Endothelial cell (in vitro differentiated cells): ENCODE measurements at regions not wholly inside any gene's neighbourhood (a gene's known extent, or its start where the extent isn't known, plus 50 kb on each side); places are given as distances from the start of the nearest gene placed in this dataset.

Source experiments
- DNase-seq: peaks from one replicate; pipeline ENCODE4 v3.0.0; 2021; ENCODE audit warnings: low spot score
- H3K27ac Mint-ChIP-seq: one replicate; pipeline ENCODE4 v1.8.0; 2021; ENCODE audit warnings: mixed read lengths, inconsistent platforms; ENCODE audit not compliant: unreplicated experiment
- H3K27me3 Mint-ChIP-seq: one replicate; pipeline ENCODE4 v1.8.0; 2021; ENCODE audit warnings: mild to moderate bottlenecking, moderate library complexity, mixed read lengths, inconsistent platforms; ENCODE audit not compliant: unreplicated experiment
- H3K36me3 Mint-ChIP-seq: one replicate; pipeline ENCODE4 v1.8.0; 2021; ENCODE audit warnings: mild to moderate bottlenecking, low read depth, mixed read lengths, inconsistent platforms; ENCODE audit not compliant: unreplicated experiment
- H3K4me1 Mint-ChIP-seq: one replicate; pipeline ENCODE4 v1.8.0; 2021; ENCODE audit warnings: mild to moderate bottlenecking, mixed read lengths, inconsistent platforms; ENCODE audit not compliant: unreplicated experiment
- H3K4me3 Mint-ChIP-seq: one replicate; pipeline ENCODE4 v1.8.0; 2021; ENCODE audit warnings: mild to moderate bottlenecking, mixed read lengths, inconsistent platforms; ENCODE audit not compliant: unreplicated experiment
- H3K9me3 Mint-ChIP-seq: one replicate; pipeline ENCODE4 v1.8.0; 2021; ENCODE audit warnings: mixed read lengths, inconsistent platforms; ENCODE audit not compliant: unreplicated experiment
- TF ChIP-seq, protein P1 (sequence below): fragments of 200-600 bp; sonication (generic); IDR thresholded peaks from one replicate; pipeline ENCODE4 v1.5.0; 2021; ENCODE audit warnings: antibody characterized with exemption; ENCODE audit not compliant: unreplicated experiment

DNA sequence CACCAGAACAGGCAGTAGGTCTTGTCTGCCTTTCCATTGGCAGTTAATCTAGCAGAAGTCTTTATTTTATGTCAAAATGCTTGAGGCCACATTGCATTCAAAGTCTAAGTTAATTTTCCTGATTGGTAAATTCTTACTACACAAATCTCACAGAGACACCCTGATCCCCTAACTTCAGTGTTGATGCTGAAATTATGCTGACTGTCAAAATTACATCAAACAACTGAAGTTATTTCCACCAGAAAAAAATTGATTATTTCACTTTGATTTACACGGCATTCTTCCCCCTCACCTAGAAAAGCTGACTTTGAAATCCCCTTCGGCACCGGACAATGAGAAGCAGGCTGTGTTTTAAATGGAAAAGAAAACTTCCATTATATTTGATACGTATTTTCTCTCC lies 99.1 kb downstream of the MAF start:
- TF ChIP-seq, protein P1, sequence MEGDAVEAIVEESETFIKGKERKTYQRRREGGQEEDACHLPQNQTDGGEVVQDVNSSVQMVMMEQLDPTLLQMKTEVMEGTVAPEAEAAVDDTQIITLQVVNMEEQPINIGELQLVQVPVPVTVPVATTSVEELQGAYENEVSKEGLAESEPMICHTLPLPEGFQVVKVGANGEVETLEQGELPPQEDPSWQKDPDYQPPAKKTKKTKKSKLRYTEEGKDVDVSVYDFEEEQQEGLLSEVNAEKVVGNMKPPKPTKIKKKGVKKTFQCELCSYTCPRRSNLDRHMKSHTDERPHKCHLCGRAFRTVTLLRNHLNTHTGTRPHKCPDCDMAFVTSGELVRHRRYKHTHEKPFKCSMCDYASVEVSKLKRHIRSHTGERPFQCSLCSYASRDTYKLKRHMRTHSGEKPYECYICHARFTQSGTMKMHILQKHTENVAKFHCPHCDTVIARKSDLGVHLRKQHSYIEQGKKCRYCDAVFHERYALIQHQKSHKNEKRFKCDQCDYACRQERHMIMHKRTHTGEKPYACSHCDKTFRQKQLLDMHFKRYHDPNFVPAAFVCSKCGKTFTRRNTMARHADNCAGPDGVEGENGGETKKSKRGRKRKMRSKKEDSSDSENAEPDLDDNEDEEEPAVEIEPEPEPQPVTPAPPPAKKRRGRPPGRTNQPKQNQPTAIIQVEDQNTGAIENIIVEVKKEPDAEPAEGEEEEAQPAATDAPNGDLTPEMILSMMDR: no peak
- Mint-ChIP-seq H3K36me3 (no peaks in the 10 kb centered on the region), H3K27me3 (no peaks in the 10 kb centered on the region), H3K9me3 (no peaks in the 10 kb centered on the region), H3K4me1 (peaks cover 3% of the 10 kb centered on the region), H3K27ac (no peak overlapping the region), H3K4me3 (no peak overlapping the region)
- no peak for DNase-seq

GRCh38 chr16:79500866-79501265 lies 99.7 kb downstream of the MAF start:
- Mint-ChIP-seq H3K4me1 (peaks cover 3% of the 10 kb centered on the region), H3K27ac (no peak overlapping the region), H3K27me3 (no peaks in the 10 kb centered on the region), H3K4me3 (no peak overlapping the region), H3K36me3 (no peaks in the 10 kb centered on the region), H3K9me3 (no peaks in the 10 kb centered on the region)
- no peak for DNase-seq
- TF ChIP-seq, protein P1: no peak

GRCh38 chr16:79500286-79500685 lies 100.3 kb downstream of the MAF start:
- Mint-ChIP-seq H3K27me3 (no peaks in the 10 kb centered on the region), H3K9me3 (no peaks in the 10 kb centered on the region), H3K4me1 (no peaks in the 10 kb centered on the region), H3K36me3 (no peaks in the 10 kb centered on the region), H3K4me3 (no peak overlapping the region), H3K27ac (no peak overlapping the region)
- TF ChIP-seq, protein P1: no peak
- no peak for DNase-seq

DNA sequence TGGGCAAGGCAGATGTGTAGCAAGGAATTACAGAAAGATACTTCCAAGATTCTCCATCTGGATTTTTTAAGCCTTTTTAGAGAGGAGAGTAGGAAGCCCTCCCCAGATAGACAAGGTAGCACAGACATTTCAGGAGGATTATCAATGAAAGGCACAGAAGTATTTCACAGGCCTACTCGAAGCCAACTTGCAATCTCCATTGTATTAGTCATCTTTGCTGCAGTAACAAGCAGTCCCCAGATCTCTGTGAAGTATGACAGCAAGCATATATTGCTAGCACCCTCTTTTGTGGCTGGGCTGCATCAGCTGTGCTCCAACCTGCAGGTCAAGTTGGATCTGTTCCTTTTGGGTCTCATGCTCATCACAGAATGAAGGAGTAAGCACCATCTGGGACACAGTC lies 101.6 kb downstream of the MAF start:
- no peak for DNase-seq
- Mint-ChIP-seq H3K4me3 (no peak overlapping the region), H3K27me3 (no peaks in the 10 kb centered on the region), H3K36me3 (no peaks in the 10 kb centered on the region), H3K27ac (no peak overlapping the region), H3K9me3 (no peaks in the 10 kb centered on the region), H3K4me1 (no peaks in the 10 kb centered on the region)
- TF ChIP-seq, protein P1: no peak

DNA sequence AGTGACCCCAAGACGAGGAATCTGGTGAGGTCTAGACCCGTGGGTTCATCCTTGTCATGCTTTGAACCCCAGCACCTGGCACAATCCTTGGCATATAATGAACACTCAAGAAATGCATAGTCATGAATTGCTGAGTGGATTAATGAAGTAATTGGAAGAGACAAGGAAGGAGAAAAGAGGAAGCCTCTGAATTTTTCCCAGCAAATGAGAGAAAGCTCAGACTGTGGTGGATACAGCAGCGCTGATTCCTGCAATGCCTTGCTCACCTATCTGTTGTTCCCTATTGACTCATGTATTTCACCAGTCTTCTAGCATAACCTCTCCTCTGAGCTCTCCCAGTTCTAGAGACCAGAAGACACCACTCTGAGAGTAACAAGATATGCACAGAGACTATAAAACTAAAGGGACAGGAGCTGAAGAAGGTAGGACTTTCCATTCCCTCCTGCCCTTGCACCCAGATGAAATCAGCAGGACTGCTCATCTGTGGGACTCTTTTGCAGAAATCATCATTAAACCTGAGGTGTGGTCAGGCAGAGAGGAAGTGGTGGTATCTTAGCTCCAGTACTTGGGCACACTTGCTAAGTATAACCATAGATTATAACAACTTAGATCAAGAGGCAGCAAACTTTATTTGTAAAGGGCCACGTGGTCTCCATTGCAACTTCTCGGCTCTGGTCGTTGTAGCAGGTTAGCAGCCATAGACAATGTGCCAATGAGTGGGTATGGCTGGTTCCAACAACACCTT lies 102.8 kb downstream of the MAF start:
- no peak for DNase-seq
- Mint-ChIP-seq H3K36me3 (no peaks in the 10 kb centered on the region), H3K4me3 (no peak overlapping the region), H3K4me1 (no peaks in the 10 kb centered on the region), H3K9me3 (no peaks in the 10 kb centered on the region), H3K27ac (no peak overlapping the region), H3K27me3 (no peaks in the 10 kb centered on the region)
- TF ChIP-seq, protein P1: no peak
